Fibroblast of the aortic adventitia (primary cell): ENCODE measurements at regions not wholly inside any gene's neighbourhood (a gene's known extent, or its start where the extent isn't known, plus 50 kb on each side); places are given as distances from the start of the nearest gene placed in this dataset.

ENCODE experiments used
- DNase-seq: peaks from one replicate; pipeline ENCODE4 v3.0.0-alpha.2; 2010; ENCODE audit warnings: low read depth
- H3K4me3 ChIP-seq: 2 replicates; pipeline ENCODE4 v1.5.1; 2011; ENCODE audit warnings: low read depth, mild to moderate bottlenecking, control low read depth, low read length, moderate library complexity
- TF ChIP-seq, protein P1 (sequence below): IDR thresholded peaks from 2 replicates; pipeline ENCODE4 v1.5.1; 2011; ENCODE audit warnings: mild to moderate bottlenecking, low read length, control low read depth, inconsistent platforms; ENCODE audit not compliant: insufficient read depth

DNA sequence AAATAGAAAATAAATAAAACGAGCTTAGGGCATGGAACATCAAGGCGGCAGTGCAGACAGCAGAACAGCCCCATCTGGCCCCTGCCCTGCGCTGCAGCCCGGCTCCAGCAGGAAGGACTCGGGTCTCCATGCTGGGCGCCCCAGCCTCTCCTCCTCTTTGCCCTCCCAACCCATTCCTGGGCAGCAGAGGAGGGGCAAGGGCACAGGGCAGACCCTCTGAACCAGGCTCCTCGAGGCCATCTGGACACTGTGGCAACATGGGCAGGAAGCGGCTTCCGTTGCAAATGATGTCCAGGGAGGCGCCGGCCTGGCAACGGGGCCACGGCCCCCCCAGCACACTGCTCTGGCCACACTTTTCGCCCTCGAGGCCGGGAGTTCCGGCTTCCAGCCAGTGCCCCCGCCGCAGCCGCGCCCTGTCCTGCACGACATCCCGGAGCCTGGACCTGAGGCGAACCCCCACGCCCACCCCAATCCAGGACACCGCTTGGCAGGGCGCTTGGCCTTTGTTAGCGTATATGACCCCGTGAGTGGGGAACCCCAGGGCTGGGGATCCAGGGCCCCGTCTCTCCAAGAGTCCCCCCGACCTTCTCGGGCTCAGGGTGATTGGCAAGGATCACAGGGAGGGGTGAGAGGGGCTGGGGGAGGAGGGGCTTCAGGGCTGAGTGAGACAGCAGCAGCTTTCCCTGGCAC lies 192.1 kb downstream of the IGLL1 start:
- no peak overlapping the region for H3K4me3 ChIP-seq
- no peak for DNase-seq
- TF ChIP-seq, protein P1, sequence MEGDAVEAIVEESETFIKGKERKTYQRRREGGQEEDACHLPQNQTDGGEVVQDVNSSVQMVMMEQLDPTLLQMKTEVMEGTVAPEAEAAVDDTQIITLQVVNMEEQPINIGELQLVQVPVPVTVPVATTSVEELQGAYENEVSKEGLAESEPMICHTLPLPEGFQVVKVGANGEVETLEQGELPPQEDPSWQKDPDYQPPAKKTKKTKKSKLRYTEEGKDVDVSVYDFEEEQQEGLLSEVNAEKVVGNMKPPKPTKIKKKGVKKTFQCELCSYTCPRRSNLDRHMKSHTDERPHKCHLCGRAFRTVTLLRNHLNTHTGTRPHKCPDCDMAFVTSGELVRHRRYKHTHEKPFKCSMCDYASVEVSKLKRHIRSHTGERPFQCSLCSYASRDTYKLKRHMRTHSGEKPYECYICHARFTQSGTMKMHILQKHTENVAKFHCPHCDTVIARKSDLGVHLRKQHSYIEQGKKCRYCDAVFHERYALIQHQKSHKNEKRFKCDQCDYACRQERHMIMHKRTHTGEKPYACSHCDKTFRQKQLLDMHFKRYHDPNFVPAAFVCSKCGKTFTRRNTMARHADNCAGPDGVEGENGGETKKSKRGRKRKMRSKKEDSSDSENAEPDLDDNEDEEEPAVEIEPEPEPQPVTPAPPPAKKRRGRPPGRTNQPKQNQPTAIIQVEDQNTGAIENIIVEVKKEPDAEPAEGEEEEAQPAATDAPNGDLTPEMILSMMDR: no peak

GRCh38 chr22:23386822-23387580 lies 193.1 kb downstream of the IGLL1 start:
- H3K4me3 ChIP-seq: no peak overlapping the region
- TF ChIP-seq, protein P1: no peak
- no peak for DNase-seq

DNA sequence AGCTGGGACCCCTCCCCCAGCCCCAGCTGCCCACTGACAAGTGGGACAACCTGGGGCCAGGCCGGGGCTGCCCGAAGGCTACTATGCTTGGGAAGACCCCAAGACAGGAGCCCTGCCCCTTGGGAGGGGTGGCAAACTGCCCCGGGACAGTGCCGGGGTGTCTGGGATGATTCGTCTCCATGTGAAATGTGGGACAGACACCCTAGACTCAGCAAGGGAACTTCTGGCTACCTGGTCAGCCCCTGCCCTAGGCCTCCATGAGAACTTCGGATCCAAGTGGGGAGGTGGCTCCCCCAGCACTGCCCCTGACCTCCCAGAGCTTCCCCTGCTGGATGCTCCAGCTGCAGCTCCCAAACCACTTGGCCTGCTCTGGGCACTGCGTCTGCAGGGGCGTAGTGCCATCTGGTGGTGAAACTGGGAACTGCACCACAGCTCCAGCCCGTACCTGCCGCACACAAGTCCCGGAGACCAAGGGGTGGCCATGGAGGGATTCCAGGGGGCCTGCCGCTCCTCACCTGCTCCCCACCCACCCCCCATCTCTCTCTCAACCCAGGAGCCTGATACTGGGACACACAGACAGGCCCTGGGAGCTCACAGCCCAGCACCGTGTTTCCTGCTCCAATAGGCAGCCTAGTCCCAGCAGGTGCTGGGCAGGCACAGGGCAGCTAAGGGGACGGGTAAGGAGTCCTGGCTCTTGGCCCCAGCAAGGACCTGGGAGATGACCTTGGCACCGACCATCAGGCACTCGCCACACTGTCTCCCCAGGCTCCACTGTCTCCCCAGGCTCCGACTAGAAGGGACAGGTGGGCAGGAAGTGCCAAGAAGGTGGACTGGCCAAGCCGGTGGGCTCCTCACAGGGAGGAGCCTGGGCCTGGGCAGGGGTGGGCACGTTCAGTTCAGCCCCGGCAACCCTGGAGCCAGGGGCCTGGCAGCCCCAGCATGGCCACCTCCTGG lies 194.1 kb downstream of the IGLL1 start:
- TF ChIP-seq, protein P1: peak; percentile 98
- no peak overlapping the region for H3K4me3 ChIP-seq
- peak; percentile 79 for DNase-seq

GRCh38 chr22:23384923-23385677 lies 195.0 kb downstream of the IGLL1 start:
- TF ChIP-seq, protein P1: no peak
- no peak overlapping the region for H3K4me3 ChIP-seq
- DNase-seq: no peak

- H3K4me3 ChIP-seq: no peak overlapping the region
- no peak for DNase-seq
- TF ChIP-seq, protein P1: no peak
These were observed 195.7 kb downstream of the IGLL1 start for GRCh38 chr22:23384431-23384830.
